ENCODE measurements at regions not wholly inside any gene's neighbourhood (a gene's known extent, or its start where the extent isn't known, plus 50 kb on each side); places are given as distances from the start of the nearest gene placed in this dataset.

- peaks cover 0 to 10% (median 3%) of the 10 kb centered on the region in 4 donors for H3K4me1 ChIP-seq
- no peaks in the 10 kb centered on the region for H3K36me3 ChIP-seq
- no peak for TF ChIP-seq CTCF (IDR thresholded peaks at IDR 0.05)
- H3K27ac ChIP-seq, result no peak overlapping the region
- DNase-seq, result no peak
- no peak overlapping the region for H3K4me3 ChIP-seq
- intact Hi-C loops (cut with DNase I; ENCODE audit: low total_unique reads), result no loop called here
- H3K27me3 ChIP-seq, result peaks cover 0 to 22% of the 10 kb centered on the region in 2 donors
- H3K9me3 ChIP-seq, result no peaks in the 10 kb centered on the region
Measured at GRCh38 chr16:87098976-87099720, 218.0 kb downstream of the C16orf95 start.

- Histone ChIP-seq H3K4me1 (peaks cover 0 to 10% (median 3%) of the 10 kb centered on the region in 4 donors), H3K9me3 (no peaks in the 10 kb centered on the region), H3K27ac (no peak overlapping the region), H3K4me3 (no peak overlapping the region), H3K36me3 (no peaks in the 10 kb centered on the region), H3K27me3 (peaks cover 0 to 22% of the 10 kb centered on the region in 2 donors)
- intact Hi-C loops (cut with DNase I; ENCODE audit: low total_unique reads), result no loop called here
- DNase-seq, result no peak
- TF ChIP-seq CTCF (IDR thresholded peaks at IDR 0.05), result no peak
Measured at GRCh38 chr16:87100306-87101058, 216.7 kb downstream of the C16orf95 start.

- peaks cover 0 to 13% of the 10 kb centered on the region in 2 donors for H3K27me3 ChIP-seq
- peaks cover 0 to 10% (median 3%) of the 10 kb centered on the region in 4 donors for H3K4me1 ChIP-seq
- H3K36me3 ChIP-seq, result no peaks in the 10 kb centered on the region
- no peaks in the 10 kb centered on the region for H3K9me3 ChIP-seq
- no peak for TF ChIP-seq CTCF (IDR thresholded peaks at IDR 0.05)
- H3K27ac ChIP-seq, result no peak overlapping the region
- intact Hi-C loops (cut with DNase I; ENCODE audit: low total_unique reads), result no loop called here
- no peak overlapping the region for H3K4me3 ChIP-seq
- DNase-seq, result no peak
Measured at GRCh38 chr16:87101903-87102302, 215.3 kb downstream of the C16orf95 start.

GRCh38 chr16:87107201-87107600 lies 210.0 kb downstream of the C16orf95 start:
- H3K9me3 ChIP-seq, result no peaks in the 10 kb centered on the region
- no peak overlapping the region for H3K27ac ChIP-seq
- H3K4me1 ChIP-seq, result peaks cover 0 to 2% (median under 1%) of the 10 kb centered on the region in 4 donors
- no peak for TF ChIP-seq CTCF (IDR thresholded peaks at IDR 0.05)
- intact Hi-C loops (cut with DNase I; ENCODE audit: low total_unique reads), result no loop called here
- no peaks in the 10 kb centered on the region for H3K36me3 ChIP-seq
- H3K27me3 ChIP-seq, result no peaks in the 10 kb centered on the region
- DNase-seq, result no peak
- H3K4me3 ChIP-seq, result no peak overlapping the region

- H3K36me3 ChIP-seq, result no peaks in the 10 kb centered on the region
- H3K27ac ChIP-seq, result no peak overlapping the region
- no peaks in the 10 kb centered on the region for H3K9me3 ChIP-seq
- no peak for DNase-seq
- no peak overlapping the region for H3K4me3 ChIP-seq
- intact Hi-C loops (cut with DNase I; ENCODE audit: low total_unique reads), result no loop called here
- H3K4me1 ChIP-seq, result no peaks in the 10 kb centered on the region
- TF ChIP-seq CTCF (IDR thresholded peaks at IDR 0.05), result no peak
- H3K27me3 ChIP-seq, result no peaks in the 10 kb centered on the region
Measured at GRCh38 chr16:87108278-87108677, 208.9 kb downstream of the C16orf95 start.
